Naive B cell (primary cell): ENCODE measurements at regions not wholly inside any gene's neighbourhood (a gene's known extent, or its start where the extent isn't known, plus 50 kb on each side); places are given as distances from the start of the nearest gene placed in this dataset.
A peak's percentile ranks its signal among the peaks of the same experiment; 100 is the strongest.

Experiments
- ATAC-seq, 2 donors: fragments of 150-1000 bp; cut with Tn5 transposase; 2 replicates each; pipeline ENCODE4 v1.10.0; 2021; ENCODE audit warnings: low read depth in 2 of 2, mild to moderate bottlenecking in 2 of 2, moderate library complexity in 2 of 2
- DNase-seq: peaks from one replicate; pipeline ENCODE4 v3.0.0; 2022
- H3K27ac Mint-ChIP-seq, 6 donors: one replicate each; pipeline ENCODE4 v1.8.0; 2020 to 2022; ENCODE audit warnings: mild to moderate bottlenecking in 6 of 6, mixed read lengths in 6 of 6, moderate library complexity in 5 of 6, inconsistent platforms in 2 of 6
- H3K27me3 Mint-ChIP-seq, 3 donors: one replicate each; pipeline ENCODE4 v1.8.0; 2021 to 2022; ENCODE audit warnings: mixed read lengths in 3 of 3, mild to moderate bottlenecking in 1 of 3
- H3K36me3 Mint-ChIP-seq, 2 donors: one replicate each; pipeline ENCODE4 v1.8.0; 2020 to 2022; ENCODE audit warnings: mixed read lengths in 2 of 2, inconsistent platforms in 1 of 2, mild to moderate bottlenecking in 1 of 2
- H3K4me1 Mint-ChIP-seq, 3 donors: one replicate each; pipeline ENCODE4 v1.8.0; 2020 to 2022; ENCODE audit warnings: mixed read lengths in 3 of 3, inconsistent platforms in 1 of 3, mild to moderate bottlenecking in 1 of 3, moderate library complexity in 1 of 3
- H3K4me3 Mint-ChIP-seq, 8 donors: one replicate each; pipeline ENCODE4 v1.8.0; 2020 to 2022; ENCODE audit warnings: mild to moderate bottlenecking in 8 of 8, mixed read lengths in 8 of 8, moderate library complexity in 8 of 8, inconsistent platforms in 2 of 8
- H3K9me3 Mint-ChIP-seq, 7 donors: one replicate each; pipeline ENCODE4 v1.8.0; 2020 to 2022; ENCODE audit warnings: mixed read lengths in 7 of 7, mild to moderate bottlenecking in 5 of 7, inconsistent platforms in 2 of 7, moderate library complexity in 1 of 7

DNA sequence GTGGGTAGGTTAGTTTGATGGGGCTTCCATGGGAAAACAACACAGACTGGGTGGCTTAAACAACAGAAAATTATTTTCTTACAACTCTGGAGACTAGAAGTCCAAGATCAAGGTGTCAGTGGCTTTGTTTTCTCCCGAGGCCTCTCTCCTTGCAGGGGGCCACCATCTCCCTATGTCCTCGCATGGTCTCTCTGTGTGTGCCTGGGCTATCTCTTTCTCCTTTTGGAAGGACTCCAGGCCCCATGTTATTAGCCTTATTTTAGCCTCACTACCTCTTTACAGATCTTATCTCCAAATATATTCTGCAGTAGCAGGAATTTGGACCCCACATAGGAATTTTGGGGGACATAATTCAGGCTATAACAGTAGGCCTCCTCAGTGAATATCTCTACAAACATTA is 372.7 kb upstream of the FAT3 start:
- peaks cover 0 to 9% (median 1%) of the 10 kb centered on the region in 7 donors for H3K9me3 Mint-ChIP-seq
- H3K4me1 Mint-ChIP-seq, result no peaks in the 10 kb centered on the region
- no peaks in the 10 kb centered on the region for H3K36me3 Mint-ChIP-seq
- H3K27me3 Mint-ChIP-seq, result no peaks in the 10 kb centered on the region
- H3K4me3 Mint-ChIP-seq, result no peak overlapping the region
- H3K27ac Mint-ChIP-seq, result no peak overlapping the region
- no peak for DNase-seq
- ATAC-seq, result no peak

DNA sequence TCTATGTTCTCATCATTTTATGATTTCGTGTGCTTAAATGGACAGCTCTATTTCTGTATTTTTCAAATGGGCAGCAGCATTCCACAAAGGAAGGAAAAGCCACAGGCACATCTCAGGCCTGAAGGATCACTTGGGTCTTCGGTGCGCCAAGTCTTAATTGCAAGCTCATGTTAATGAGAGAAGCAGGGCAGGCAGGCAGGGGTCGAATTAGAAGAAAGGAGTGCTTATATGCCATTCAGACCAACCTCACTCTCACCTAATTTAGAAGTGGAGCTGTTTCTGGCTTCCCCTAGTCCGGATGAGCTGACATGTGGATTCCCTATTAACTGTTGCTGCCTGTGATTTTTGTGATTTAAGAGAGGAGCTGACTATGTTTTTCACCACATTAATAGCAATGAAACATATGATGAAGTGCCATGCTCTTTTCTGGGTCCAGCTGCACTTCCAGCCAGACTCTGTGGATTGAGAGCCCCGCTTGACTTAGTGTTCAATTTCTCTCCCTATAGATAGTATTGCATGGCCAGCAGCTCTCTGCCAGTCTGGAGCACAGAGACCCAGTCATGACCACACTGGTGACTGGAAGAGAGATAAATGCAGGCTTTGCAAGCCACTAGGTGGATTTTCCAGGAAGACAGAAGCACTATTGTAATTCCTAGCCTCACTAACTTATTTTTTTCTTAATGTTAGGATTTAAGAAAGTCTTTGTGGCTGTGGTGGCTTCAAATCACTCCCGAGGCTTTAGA is 373.9 kb upstream of the FAT3 start:
- no peak for DNase-seq
- H3K36me3 Mint-ChIP-seq, result no peaks in the 10 kb centered on the region
- H3K9me3 Mint-ChIP-seq, result peaks cover 0 to 9% (median 3%) of the 10 kb centered on the region in 7 donors
- H3K27ac Mint-ChIP-seq, result no peak overlapping the region
- no peak overlapping the region for H3K4me3 Mint-ChIP-seq
- no peaks in the 10 kb centered on the region for H3K27me3 Mint-ChIP-seq
- no peaks in the 10 kb centered on the region for H3K4me1 Mint-ChIP-seq
- ATAC-seq, result no peak

DNA sequence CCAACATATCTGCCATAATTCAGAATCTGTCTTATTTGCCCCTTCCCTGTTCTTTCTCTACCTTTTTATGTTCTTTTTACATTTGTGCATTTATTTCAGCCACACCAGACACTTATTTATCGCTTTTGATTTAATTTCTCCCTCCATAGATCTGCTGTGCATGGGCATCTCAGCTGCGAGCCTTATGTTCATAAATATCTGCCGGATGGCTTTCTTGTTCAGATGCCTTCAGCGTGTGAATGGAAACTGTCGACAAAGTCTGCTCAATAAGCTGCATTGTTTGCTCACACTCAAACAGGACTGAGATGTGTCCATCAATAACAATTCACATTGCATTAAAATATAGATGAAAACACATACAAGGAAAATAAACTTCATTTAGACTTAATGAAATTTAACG is 374.6 kb upstream of the FAT3 start:
- H3K4me1 Mint-ChIP-seq, result no peaks in the 10 kb centered on the region
- peaks cover 0 to 9% (median 2%) of the 10 kb centered on the region in 7 donors for H3K9me3 Mint-ChIP-seq
- H3K27ac Mint-ChIP-seq, result no peak overlapping the region

DNA sequence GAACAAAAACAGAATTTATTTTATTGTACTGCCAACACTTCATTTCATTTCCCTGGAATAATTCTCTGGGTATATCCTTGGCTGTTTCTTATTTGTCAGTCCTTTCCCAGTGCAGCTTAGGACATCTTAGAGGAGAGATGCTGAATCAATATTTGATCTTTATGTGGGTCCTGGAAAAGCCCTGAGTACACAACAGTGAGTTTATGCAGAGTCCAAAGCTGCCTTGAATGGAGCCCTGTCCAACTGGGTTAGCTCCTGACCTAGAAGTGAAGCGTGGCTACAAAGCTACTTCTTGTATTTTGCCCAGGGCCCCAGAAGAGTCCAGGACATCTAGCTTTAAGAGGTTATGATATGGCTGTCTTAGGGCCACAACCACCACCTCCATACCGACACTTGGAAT is 378.0 kb upstream of the FAT3 start:
- no peaks in the 10 kb centered on the region for H3K36me3 Mint-ChIP-seq
- H3K9me3 Mint-ChIP-seq, result peaks cover 0 to 9% (median 2%) of the 10 kb centered on the region in 7 donors
- H3K4me1 Mint-ChIP-seq, result no peaks in the 10 kb centered on the region
- ATAC-seq (no peak), DNase-seq (no peak)
- H3K27ac Mint-ChIP-seq, result no peak overlapping the region
- H3K4me3 Mint-ChIP-seq, result no peak overlapping the region
- H3K27me3 Mint-ChIP-seq, result no peaks in the 10 kb centered on the region

More for the DNA sequence above, 374.6 kb upstream of the FAT3 start:
- ATAC-seq (no peak), DNase-seq (no peak)
- Mint-ChIP-seq H3K36me3 (no peaks in the 10 kb centered on the region), H3K27me3 (no peaks in the 10 kb centered on the region), H3K4me3 (no peak overlapping the region)

DNA sequence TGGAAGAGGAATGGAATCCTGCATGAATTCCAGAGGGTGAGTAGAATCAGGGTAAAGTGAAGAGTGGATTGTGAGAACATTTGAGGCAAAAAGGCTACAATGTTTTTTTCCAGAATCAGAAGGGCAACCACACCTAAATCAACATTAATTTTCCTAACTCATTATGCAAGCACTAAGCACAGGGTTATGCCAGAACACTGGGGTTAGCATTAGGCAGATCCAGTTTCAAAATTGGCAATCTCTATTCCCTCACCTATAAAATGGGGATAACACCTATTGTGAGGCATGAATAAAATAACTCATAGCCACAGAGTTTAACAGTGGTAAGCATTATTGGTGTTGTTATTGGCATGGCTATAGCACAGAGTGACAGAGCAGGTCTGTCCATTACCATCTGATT is 378.6 kb upstream of the FAT3 start:
- Mint-ChIP-seq H3K9me3 (peaks cover 0 to 6% (median 2%) of the 10 kb centered on the region in 7 donors), H3K4me1 (no peaks in the 10 kb centered on the region), H3K27ac (no peak overlapping the region), H3K4me3 (no peak overlapping the region), H3K36me3 (no peaks in the 10 kb centered on the region), H3K27me3 (no peaks in the 10 kb centered on the region)
- ATAC-seq (no peak), DNase-seq (no peak)

DNA sequence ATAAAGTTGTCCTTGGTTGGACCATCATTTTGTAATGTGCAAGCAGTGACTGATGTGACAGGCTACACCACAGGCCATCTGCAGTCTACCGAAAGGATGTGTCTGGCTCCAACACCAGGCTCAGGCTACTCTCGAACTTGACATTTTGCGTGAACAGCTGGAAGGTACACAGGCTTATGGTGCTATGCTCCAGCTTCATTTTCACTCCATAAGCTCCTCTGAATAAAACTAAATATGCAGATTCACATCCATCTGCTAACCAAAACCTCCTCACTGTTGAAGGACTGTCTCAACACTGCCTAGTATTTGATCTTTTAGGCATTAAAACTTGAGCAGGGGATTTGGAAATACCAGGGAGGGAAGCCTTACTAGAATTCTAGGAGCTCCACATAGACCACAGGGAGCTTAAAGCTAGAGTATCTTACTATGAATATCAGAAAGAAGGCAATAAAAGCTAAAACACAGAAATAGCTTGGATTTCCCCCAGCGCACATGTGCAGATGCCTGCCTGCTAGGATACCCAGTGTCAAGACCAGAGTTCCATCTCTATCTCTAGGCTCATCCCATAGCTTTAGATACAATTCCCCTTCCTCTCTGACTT is 383.9 kb upstream of the FAT3 start:
- ATAC-seq (no peak), DNase-seq (no peak)
- Mint-ChIP-seq H3K4me3 (no peak overlapping the region), H3K27ac (peak overlapping the region in 1 of 6 donors; percentile 57), H3K36me3 (no peaks in the 10 kb centered on the region), H3K27me3 (no peaks in the 10 kb centered on the region), H3K9me3 (peaks cover 0 to 3% (median 2%) of the 10 kb centered on the region in 7 donors), H3K4me1 (no peaks in the 10 kb centered on the region)

DNA sequence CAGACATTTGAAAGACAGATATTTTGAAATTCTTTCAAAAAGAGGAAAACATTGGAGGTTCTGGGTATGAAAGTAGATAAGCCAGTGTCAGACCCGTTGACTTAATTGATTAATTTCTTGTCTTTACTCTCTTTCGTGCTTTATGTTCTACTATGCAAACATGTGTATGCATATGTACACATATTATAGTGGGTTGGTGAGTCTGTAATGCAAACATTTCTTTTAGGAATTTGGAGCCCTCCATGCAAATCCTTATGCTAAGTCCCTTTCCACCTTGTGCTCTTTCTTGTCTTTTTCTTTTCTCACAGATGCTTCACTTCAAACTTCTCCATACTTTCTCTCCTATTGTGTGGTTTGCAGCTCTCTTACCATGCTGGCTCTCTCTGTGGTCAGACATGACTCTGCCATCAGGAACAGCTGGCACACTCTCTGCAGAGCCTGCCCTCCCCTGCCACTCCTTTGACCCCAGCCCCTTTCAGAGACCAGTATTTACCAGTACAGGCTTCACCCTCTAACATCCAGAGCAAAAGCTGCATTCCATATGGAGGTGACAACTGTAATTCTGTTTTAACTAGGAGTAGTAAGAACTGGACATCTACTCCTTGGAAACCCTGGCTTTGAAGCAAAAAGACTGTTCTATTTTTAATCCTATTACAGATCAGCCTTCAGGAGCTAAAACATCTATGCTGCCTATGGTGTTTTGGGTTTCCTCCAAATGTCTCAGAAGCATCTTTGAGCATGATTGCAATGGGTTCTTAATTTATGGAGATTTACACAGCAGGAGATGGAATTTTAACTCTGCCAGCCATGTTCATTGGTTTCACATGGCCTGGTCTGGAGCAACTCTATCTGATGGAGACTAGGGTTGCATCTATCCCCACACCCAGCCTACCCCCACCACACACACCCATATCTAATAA is 386.9 kb upstream of the FAT3 start:
- peaks cover 0 to 14% (median 3%) of the 10 kb centered on the region in 7 donors for H3K9me3 Mint-ChIP-seq
- no peaks in the 10 kb centered on the region for H3K27me3 Mint-ChIP-seq
- H3K27ac Mint-ChIP-seq, result no peak overlapping the region
- DNase-seq (no peak), ATAC-seq (no peak)
- H3K36me3 Mint-ChIP-seq, result no peaks in the 10 kb centered on the region
- H3K4me1 Mint-ChIP-seq, result no peaks in the 10 kb centered on the region
- no peak overlapping the region for H3K4me3 Mint-ChIP-seq

DNA sequence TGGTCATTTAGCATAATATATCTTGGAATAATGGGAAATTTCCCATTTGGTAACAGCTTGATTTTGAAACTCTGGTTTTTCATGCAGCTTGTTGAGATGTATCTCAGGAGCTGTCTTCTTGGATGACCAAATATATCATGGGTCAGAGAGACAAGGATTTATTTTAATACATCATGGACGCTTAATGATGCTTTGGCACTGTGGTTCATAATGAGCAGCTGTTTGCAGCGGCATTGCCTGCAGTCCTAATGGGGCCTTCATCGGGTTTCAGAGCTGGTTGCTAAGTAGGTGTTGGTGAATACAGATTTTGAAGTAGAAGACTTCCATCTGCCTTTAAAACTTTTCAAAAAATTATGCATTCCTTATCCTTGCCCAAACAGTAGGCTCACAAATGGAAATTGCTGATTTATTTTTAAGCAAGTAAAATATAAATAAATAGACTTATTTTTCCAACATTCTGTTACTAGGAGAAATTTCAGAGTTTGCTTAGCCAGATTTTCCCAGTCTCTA is 389.5 kb upstream of the FAT3 start:
- no peaks in the 10 kb centered on the region for H3K27me3 Mint-ChIP-seq
- H3K36me3 Mint-ChIP-seq, result no peaks in the 10 kb centered on the region
- ATAC-seq (no peak), DNase-seq (no peak)
- H3K4me3 Mint-ChIP-seq, result no peak overlapping the region
- peaks cover 2 to 21% (median 5%) of the 10 kb centered on the region in 7 donors for H3K9me3 Mint-ChIP-seq
- H3K4me1 Mint-ChIP-seq, result no peaks in the 10 kb centered on the region
- H3K27ac Mint-ChIP-seq, result no peak overlapping the region

DNA sequence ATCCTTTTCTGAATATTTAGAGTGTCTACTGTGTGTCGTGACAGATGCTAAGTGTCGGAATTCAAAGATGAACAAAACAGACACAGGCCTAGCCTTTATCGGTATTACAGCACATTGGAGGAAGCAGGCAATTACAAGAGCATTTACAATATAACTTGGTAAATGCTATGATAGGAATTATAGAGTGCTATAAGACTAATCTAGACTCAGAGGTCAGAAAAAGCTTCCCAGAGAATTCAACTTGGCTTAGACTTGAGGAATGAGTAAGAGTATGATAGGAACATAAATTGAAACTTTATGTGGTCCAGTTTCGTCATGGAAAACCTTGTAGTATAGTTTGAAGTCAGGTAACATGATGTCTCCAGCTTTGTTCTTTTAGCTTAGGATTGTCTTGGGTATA is 395.7 kb upstream of the FAT3 start:
- no peaks in the 10 kb centered on the region for H3K4me1 Mint-ChIP-seq
- H3K9me3 Mint-ChIP-seq, result peaks cover 0 to 20% (median 5%) of the 10 kb centered on the region in 7 donors
- DNase-seq (no peak), ATAC-seq (no peak)
- H3K4me3 Mint-ChIP-seq, result no peak overlapping the region
- H3K36me3 Mint-ChIP-seq, result no peaks in the 10 kb centered on the region
- H3K27me3 Mint-ChIP-seq, result no peaks in the 10 kb centered on the region
- no peak overlapping the region for H3K27ac Mint-ChIP-seq

DNA sequence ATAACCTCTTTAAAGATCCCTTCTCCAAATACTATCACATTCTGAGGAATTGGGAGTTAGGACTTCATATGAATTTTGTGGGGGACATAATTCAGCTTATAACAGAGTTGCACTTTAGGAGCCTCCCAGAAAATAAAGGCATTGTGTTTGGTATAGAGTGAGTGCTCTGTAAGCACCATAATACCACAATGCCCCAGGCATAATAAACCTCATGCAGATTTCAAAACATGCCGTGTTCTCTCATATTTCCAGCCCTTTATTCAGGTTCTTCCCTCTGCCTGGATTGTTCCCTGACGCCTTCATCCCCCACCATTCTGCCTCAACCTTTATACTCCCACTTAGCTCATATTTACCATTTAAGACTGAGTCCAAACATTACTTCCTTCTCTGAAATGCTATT is 398.8 kb upstream of the FAT3 start:
- ATAC-seq (no peak), DNase-seq (no peak)
- Mint-ChIP-seq H3K4me3 (no peak overlapping the region), H3K27me3 (no peaks in the 10 kb centered on the region), H3K4me1 (no peaks in the 10 kb centered on the region), H3K9me3 (peaks cover 0 to 11% (median 4%) of the 10 kb centered on the region in 7 donors), H3K27ac (no peak overlapping the region), H3K36me3 (no peaks in the 10 kb centered on the region)

DNA sequence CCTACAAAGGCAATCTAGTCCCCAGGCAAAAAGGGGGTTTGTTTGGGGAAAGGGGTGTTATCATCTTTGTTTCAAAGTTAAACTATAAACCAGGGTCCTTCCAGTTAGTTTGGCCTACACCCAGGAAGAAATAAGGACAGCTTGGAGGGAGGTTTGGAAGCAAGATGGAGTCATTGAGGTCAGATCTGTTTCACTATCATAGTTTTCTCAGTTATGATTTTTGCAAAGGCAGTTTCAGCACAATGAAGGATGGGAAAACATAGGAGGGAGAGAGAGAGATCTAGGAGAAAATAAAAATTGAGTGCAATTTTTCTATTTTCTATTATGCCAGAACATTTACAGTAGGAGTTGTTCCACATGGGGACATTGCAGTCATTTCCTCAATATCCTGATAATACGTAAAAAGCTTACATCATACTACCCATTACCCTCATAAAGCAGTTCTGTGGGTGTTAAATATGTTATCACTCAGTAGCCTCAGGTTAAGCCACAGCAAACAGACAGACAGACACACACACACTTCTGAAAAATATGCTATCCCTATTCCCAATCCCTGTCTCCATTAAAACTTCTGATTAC is 401.3 kb upstream of the FAT3 start:
- ATAC-seq, result no peak
- Mint-ChIP-seq H3K9me3 (peaks cover 0 to 7% (median 0%) of the 10 kb centered on the region in 7 donors), H3K4me3 (no peak overlapping the region), H3K27ac (no peak overlapping the region), H3K4me1 (no peaks in the 10 kb centered on the region), H3K36me3 (no peaks in the 10 kb centered on the region), H3K27me3 (no peaks in the 10 kb centered on the region)
- DNase-seq, result no peak

DNA sequence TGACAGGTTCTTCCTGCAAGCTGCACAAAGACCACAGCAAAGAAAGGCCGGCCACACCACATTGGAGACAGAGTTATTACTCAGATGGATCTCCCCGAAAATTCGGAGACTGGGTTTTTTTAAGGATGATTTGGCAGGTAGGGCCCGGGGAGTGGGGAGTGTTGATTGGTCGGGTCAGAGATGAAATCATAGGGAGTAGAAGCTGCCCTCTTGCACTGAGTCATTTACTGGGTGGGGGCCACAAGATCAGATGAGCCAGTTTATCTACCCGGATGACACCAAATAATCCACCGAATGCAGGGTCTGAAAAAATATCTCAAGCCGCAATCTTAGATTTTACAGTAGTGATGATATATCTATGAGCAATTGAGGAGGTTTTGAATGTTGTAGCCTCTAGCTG is 401.8 kb upstream of the FAT3 start:
- no peak for DNase-seq
- H3K4me3 Mint-ChIP-seq, result no peak overlapping the region
- no peak overlapping the region for H3K27ac Mint-ChIP-seq

DNA sequence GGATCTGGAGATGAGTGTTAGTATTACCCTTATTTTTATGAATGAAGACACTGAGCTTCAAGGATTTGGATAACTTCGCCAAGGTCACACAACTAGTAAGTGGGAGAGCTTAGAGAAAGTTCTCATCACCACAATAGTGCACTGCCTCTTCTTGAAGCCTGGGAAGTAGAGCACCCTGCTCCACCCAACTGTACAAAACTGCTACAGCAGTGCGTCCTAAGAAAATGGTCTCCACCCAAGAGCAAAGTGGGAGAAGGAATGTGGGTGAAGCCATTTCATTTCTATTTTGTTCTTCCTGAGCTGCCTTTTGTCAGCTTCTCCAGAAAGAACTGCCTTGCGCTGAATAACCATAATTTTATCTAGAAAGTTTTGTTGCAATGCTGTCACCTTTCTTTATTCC is 403.9 kb upstream of the FAT3 start:
- H3K36me3 Mint-ChIP-seq, result no peaks in the 10 kb centered on the region
- no peaks in the 10 kb centered on the region for H3K4me1 Mint-ChIP-seq
- no peak overlapping the region for H3K27ac Mint-ChIP-seq
- DNase-seq (no peak), ATAC-seq (no peak)
- no peak overlapping the region for H3K4me3 Mint-ChIP-seq
- H3K27me3 Mint-ChIP-seq, result no peaks in the 10 kb centered on the region
- peaks cover 0 to 10% (median 3%) of the 10 kb centered on the region in 7 donors for H3K9me3 Mint-ChIP-seq

More for the DNA sequence above, 401.8 kb upstream of the FAT3 start:
- Mint-ChIP-seq H3K27me3 (no peaks in the 10 kb centered on the region), H3K4me1 (no peaks in the 10 kb centered on the region), H3K9me3 (peaks cover 0 to 10% (median 2%) of the 10 kb centered on the region in 7 donors), H3K36me3 (no peaks in the 10 kb centered on the region)
- no peak for ATAC-seq
